Colonic mucosa (tissue), 4 donors: ENCODE measurements at regions not wholly inside any gene's neighbourhood (a gene's known extent, or its start where the extent isn't known, plus 50 kb on each side); places are given as distances from the start of the nearest gene placed in this dataset.
A peak's percentile ranks its signal among the peaks of the same experiment; 100 is the strongest.

Experiments
- DNase-seq: peaks from one replicate; pipeline ENCODE4 v3.0.0-alpha.2; 2020
- H3K27ac ChIP-seq: fragments of 200-600 bp; one replicate; pipeline ENCODE4 v1.8.0; 2021
- H3K27me3 ChIP-seq: fragments of 200-600 bp; one replicate; pipeline ENCODE4 v1.8.0; 2021
- H3K36me3 ChIP-seq: fragments of 200-600 bp; one replicate; pipeline ENCODE4 v1.8.0; 2021
- H3K4me1 ChIP-seq: fragments of 200-600 bp; one replicate; pipeline ENCODE4 v1.8.0; 2021; ENCODE audit warnings: mild to moderate bottlenecking
- H3K4me3 ChIP-seq: fragments of 200-600 bp; one replicate; pipeline ENCODE4 v1.8.0; 2021
- H3K9ac ChIP-seq, 2 donors: one replicate each; pipeline ENCODE4 v1.7.0; 2013; ENCODE audit warnings: control low read depth in 2 of 2, low read depth in 2 of 2, low read length in 2 of 2
- H3K9me3 ChIP-seq: fragments of 200-600 bp; one replicate; pipeline ENCODE4 v1.8.0; 2021
- intact Hi-C: fragments of 100-400 bp; cut with DNase I; formaldehyde crosslinking; loops from one replicate; pipeline ENCODE4 v1.14.1; 2022
- TF ChIP-seq, protein P1 (sequence below): fragments of 200-600 bp; IDR thresholded peaks from one replicate; pipeline ENCODE4 v1.8.0; 2022; ENCODE audit warnings: antibody characterized with exemption, mild to moderate bottlenecking
- donor health status: healthy.
- donor health status: DM: no; HTN: no; CAD: no.
- donor health status: DM: no; HTN: no; CAD: no.

DNA sequence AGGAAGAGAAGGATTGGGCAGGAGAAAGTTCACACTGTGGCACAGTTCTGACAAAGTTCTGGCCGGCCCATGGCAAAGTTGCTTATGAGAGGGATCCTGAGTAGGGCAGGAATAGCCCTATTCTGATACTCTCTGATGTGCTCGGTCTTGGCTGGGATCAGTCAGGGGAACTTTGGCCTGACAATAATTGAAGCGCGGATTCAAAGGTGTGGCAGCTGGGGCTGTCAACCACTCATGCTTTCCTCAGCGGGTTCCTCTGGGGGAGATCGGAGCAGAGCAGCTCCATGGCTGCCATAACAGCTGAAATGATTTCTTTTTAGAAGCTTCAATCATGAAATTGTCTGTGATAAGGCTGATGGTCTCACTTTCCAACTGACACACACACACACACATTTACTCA lies 714.1 kb downstream of the DHX35 start:
- no peaks in the 10 kb centered on the region for H3K9me3 ChIP-seq
- peak; percentile 22 for DNase-seq
- H3K4me1 ChIP-seq = no peaks in the 10 kb centered on the region
- H3K4me3 ChIP-seq = no peak overlapping the region
- TF ChIP-seq, protein P1, sequence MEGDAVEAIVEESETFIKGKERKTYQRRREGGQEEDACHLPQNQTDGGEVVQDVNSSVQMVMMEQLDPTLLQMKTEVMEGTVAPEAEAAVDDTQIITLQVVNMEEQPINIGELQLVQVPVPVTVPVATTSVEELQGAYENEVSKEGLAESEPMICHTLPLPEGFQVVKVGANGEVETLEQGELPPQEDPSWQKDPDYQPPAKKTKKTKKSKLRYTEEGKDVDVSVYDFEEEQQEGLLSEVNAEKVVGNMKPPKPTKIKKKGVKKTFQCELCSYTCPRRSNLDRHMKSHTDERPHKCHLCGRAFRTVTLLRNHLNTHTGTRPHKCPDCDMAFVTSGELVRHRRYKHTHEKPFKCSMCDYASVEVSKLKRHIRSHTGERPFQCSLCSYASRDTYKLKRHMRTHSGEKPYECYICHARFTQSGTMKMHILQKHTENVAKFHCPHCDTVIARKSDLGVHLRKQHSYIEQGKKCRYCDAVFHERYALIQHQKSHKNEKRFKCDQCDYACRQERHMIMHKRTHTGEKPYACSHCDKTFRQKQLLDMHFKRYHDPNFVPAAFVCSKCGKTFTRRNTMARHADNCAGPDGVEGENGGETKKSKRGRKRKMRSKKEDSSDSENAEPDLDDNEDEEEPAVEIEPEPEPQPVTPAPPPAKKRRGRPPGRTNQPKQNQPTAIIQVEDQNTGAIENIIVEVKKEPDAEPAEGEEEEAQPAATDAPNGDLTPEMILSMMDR = no peak
- no peak overlapping the region for H3K27ac ChIP-seq
- intact Hi-C loops = no loop called here
- H3K27me3 ChIP-seq = no peaks in the 10 kb centered on the region
- no peaks in the 10 kb centered on the region for H3K36me3 ChIP-seq
- no peak overlapping the region for H3K9ac ChIP-seq

DNA sequence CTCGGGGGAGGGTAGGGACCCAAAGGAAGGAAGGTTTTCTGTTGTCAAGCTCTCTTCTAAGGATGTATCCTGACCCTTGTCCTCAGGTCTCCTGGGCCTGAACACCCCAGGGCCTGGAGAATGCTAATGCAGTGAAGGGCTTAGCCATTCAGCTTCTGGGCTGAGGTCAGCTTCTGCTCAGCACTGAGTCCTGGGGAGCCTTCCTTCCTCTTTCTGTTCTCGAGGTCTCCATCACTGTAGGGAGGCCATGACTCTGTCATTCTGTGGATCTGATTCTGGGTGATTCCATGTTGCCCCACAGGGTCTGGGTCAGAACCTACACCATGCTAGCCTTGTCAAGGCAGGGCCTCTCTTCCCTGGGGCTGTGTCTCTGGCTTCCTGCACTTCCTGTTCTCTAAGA lies 712.7 kb downstream of the DHX35 start:
- Histone ChIP-seq H3K4me1 (no peaks in the 10 kb centered on the region), H3K27ac (no peak overlapping the region), H3K9me3 (no peaks in the 10 kb centered on the region), H3K27me3 (no peaks in the 10 kb centered on the region), H3K9ac (no peak overlapping the region), H3K36me3 (no peaks in the 10 kb centered on the region), H3K4me3 (no peak overlapping the region)
- TF ChIP-seq, protein P1 = no peak
- intact Hi-C loops = no loop called here
- DNase-seq = no peak

DNA sequence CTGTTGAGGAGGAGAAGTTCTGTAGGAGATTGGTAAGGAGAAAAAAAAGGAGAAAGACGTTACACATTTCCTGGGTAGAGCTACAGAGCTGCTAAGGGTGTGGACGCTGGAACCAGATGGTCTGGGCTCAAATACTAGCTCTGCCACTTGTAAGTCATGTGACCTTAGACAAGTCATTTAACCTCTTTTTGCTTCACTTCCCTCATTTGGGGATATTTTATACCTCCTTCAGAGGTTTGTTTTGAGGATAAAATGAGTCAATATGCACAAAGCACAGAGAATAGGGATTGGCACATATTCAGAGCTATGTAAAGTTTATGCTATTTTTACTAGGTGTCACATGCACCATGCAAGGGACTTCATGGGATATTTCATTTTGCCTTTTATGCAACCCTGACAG lies 708.8 kb downstream of the DHX35 start:
- TF ChIP-seq, protein P1 = no peak
- no peaks in the 10 kb centered on the region for H3K4me1 ChIP-seq
- H3K9ac ChIP-seq = no peak overlapping the region
- intact Hi-C loops = no loop called here
- no peaks in the 10 kb centered on the region for H3K9me3 ChIP-seq
- no peak overlapping the region for H3K27ac ChIP-seq
- H3K4me3 ChIP-seq = no peak overlapping the region
- DNase-seq = no peak
- H3K27me3 ChIP-seq = no peaks in the 10 kb centered on the region
- no peaks in the 10 kb centered on the region for H3K36me3 ChIP-seq

- intact Hi-C loops = no loop called here
Measured at GRCh38 chr20:39669659-39670058, 707.5 kb downstream of the DHX35 start.

DNA sequence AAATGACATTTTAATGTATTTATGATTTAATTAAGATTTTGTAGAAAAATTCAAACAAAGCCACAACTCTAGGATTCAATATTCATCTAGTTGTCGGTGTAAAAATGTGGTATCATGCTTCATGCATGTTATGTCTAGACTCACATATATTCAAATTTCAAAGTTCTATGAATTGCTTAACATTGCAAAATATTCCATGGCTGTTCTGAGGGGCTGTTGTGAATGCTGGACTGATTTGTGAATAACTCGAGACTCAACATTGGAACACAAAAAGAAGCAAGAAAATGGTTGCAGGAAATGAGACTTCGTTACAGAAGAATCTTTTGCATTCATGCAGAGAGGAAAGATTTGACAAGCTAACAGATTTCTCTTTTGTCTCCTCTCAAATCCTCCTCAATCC lies 705.9 kb downstream of the DHX35 start:
- no peaks in the 10 kb centered on the region for H3K36me3 ChIP-seq
- H3K4me3 ChIP-seq = no peak overlapping the region
- H3K4me1 ChIP-seq = no peaks in the 10 kb centered on the region
- TF ChIP-seq, protein P1 = no peak
- DNase-seq = no peak
- no peaks in the 10 kb centered on the region for H3K9me3 ChIP-seq
- H3K27me3 ChIP-seq = no peaks in the 10 kb centered on the region
- intact Hi-C loops = no loop called here
- H3K27ac ChIP-seq = no peak overlapping the region
- no peak overlapping the region for H3K9ac ChIP-seq

More at GRCh38 chr20:39669659-39670058, 707.5 kb downstream of the DHX35 start:
- Histone ChIP-seq H3K36me3 (no peaks in the 10 kb centered on the region), H3K4me3 (no peak overlapping the region), H3K27ac (no peak overlapping the region), H3K9ac (no peak overlapping the region), H3K27me3 (no peaks in the 10 kb centered on the region), H3K9me3 (no peaks in the 10 kb centered on the region), H3K4me1 (no peaks in the 10 kb centered on the region)
- TF ChIP-seq, protein P1 = no peak
- DNase-seq = no peak

- Histone ChIP-seq H3K9me3 (no peaks in the 10 kb centered on the region), H3K36me3 (no peaks in the 10 kb centered on the region), H3K4me1 (no peaks in the 10 kb centered on the region), H3K9ac (no peak overlapping the region), H3K27me3 (no peaks in the 10 kb centered on the region), H3K4me3 (no peak overlapping the region), H3K27ac (no peak overlapping the region)
- intact Hi-C loops = no loop called here
- DNase-seq = no peak
- TF ChIP-seq, protein P1 = no peak
Measured at GRCh38 chr20:39661833-39662232, 699.7 kb downstream of the DHX35 start.
